ENCODE measurements at regions not wholly inside any gene's neighbourhood (a gene's known extent, or its start where the extent isn't known, plus 50 kb on each side); places are given as distances from the start of the nearest gene placed in this dataset.

GRCh38 chr13:111608556-111608955, 288.1 kb downstream of the TEX29 start:
- Histone ChIP-seq H3K9ac (ENCODE audit: low read depth, low read length) (no peak overlapping the region), H3K4me3 (ENCODE audit: low read length) (no peak overlapping the region), H3K27me3 (ENCODE audit: insufficient read depth, low read length) (no peaks in the 10 kb centered on the region), H3K36me3 (ENCODE audit: insufficient read depth, low read length) (no peaks in the 10 kb centered on the region), H3K9me3 (ENCODE audit: insufficient read depth, low read depth, low read length) (no peaks in the 10 kb centered on the region), H3K27ac (ENCODE audit: low read depth, low read length) (no peak overlapping the region), H3K4me1 (ENCODE audit: insufficient read depth, low read length) (no peaks in the 10 kb centered on the region)
- WGBS, result 92% methylated on average over 3 of the region's 5 CpGs

GRCh38 chr13:111609631-111610030, 289.2 kb downstream of the TEX29 start:
- no peak overlapping the region for H3K4me3 ChIP-seq (ENCODE audit: low read length)
- no peaks in the 10 kb centered on the region for H3K36me3 ChIP-seq (ENCODE audit: insufficient read depth, low read length)
- no peaks in the 10 kb centered on the region for H3K27me3 ChIP-seq (ENCODE audit: insufficient read depth, low read length)
- no peaks in the 10 kb centered on the region for H3K4me1 ChIP-seq (ENCODE audit: insufficient read depth, low read length)
- H3K9ac ChIP-seq (ENCODE audit: low read depth, low read length), result no peak overlapping the region
- no peaks in the 10 kb centered on the region for H3K9me3 ChIP-seq (ENCODE audit: insufficient read depth, low read depth, low read length)
- 96% methylated on average over 9 of the region's 9 CpGs for WGBS
- no peak overlapping the region for H3K27ac ChIP-seq (ENCODE audit: low read depth, low read length)

GRCh38 chr13:111610081-111610480, 289.6 kb downstream of the TEX29 start:
- Histone ChIP-seq H3K9me3 (ENCODE audit: insufficient read depth, low read depth, low read length) (no peaks in the 10 kb centered on the region), H3K4me3 (ENCODE audit: low read length) (no peak overlapping the region), H3K27ac (ENCODE audit: low read depth, low read length) (no peak overlapping the region), H3K36me3 (ENCODE audit: insufficient read depth, low read length) (no peaks in the 10 kb centered on the region), H3K27me3 (ENCODE audit: insufficient read depth, low read length) (no peaks in the 10 kb centered on the region), H3K9ac (ENCODE audit: low read depth, low read length) (no peak overlapping the region), H3K4me1 (ENCODE audit: insufficient read depth, low read length) (no peaks in the 10 kb centered on the region)
- 98% methylated on average over 4 of the region's 4 CpGs for WGBS

- no peaks in the 10 kb centered on the region for H3K9me3 ChIP-seq (ENCODE audit: insufficient read depth, low read depth, low read length)
- H3K36me3 ChIP-seq (ENCODE audit: insufficient read depth, low read length), result no peaks in the 10 kb centered on the region
- no peak overlapping the region for H3K27ac ChIP-seq (ENCODE audit: low read depth, low read length)
- H3K4me1 ChIP-seq (ENCODE audit: insufficient read depth, low read length), result no peaks in the 10 kb centered on the region
- H3K27me3 ChIP-seq (ENCODE audit: insufficient read depth, low read length), result no peaks in the 10 kb centered on the region
- H3K4me3 ChIP-seq (ENCODE audit: low read length), result no peak overlapping the region
- WGBS, result 81% methylated on average over 6 of the region's 6 CpGs
- no peak overlapping the region for H3K9ac ChIP-seq (ENCODE audit: low read depth, low read length)
These were observed 290.4 kb downstream of the TEX29 start for GRCh38 chr13:111610879-111611278.

- Histone ChIP-seq H3K4me1 (ENCODE audit: insufficient read depth, low read length) (no peaks in the 10 kb centered on the region), H3K27me3 (ENCODE audit: insufficient read depth, low read length) (no peaks in the 10 kb centered on the region), H3K9me3 (ENCODE audit: insufficient read depth, low read depth, low read length) (no peaks in the 10 kb centered on the region), H3K4me3 (ENCODE audit: low read length) (no peak overlapping the region), H3K9ac (ENCODE audit: low read depth, low read length) (no peak overlapping the region), H3K27ac (ENCODE audit: low read depth, low read length) (no peak overlapping the region), H3K36me3 (ENCODE audit: insufficient read depth, low read length) (no peaks in the 10 kb centered on the region)
- WGBS, result 95% methylated on average over 6 of the region's 6 CpGs
These were observed 291.2 kb downstream of the TEX29 start for GRCh38 chr13:111611651-111612050.

GRCh38 chr13:111612886-111613285, 292.4 kb downstream of the TEX29 start:
- Histone ChIP-seq H3K9ac (ENCODE audit: low read depth, low read length) (no peak overlapping the region), H3K27me3 (ENCODE audit: insufficient read depth, low read length) (no peaks in the 10 kb centered on the region), H3K36me3 (ENCODE audit: insufficient read depth, low read length) (no peaks in the 10 kb centered on the region), H3K4me3 (ENCODE audit: low read length) (no peak overlapping the region), H3K4me1 (ENCODE audit: insufficient read depth, low read length) (no peaks in the 10 kb centered on the region), H3K9me3 (ENCODE audit: insufficient read depth, low read depth, low read length) (no peaks in the 10 kb centered on the region), H3K27ac (ENCODE audit: low read depth, low read length) (no peak overlapping the region)
- 93% methylated on average over 10 of the region's 10 CpGs for WGBS

GRCh38 chr13:111614009-111614408, 293.6 kb downstream of the TEX29 start:
- Histone ChIP-seq H3K4me3 (ENCODE audit: low read length) (no peak overlapping the region), H3K9ac (ENCODE audit: low read depth, low read length) (no peak overlapping the region), H3K9me3 (ENCODE audit: insufficient read depth, low read depth, low read length) (no peaks in the 10 kb centered on the region), H3K27me3 (ENCODE audit: insufficient read depth, low read length) (no peaks in the 10 kb centered on the region), H3K27ac (ENCODE audit: low read depth, low read length) (no peak overlapping the region), H3K4me1 (ENCODE audit: insufficient read depth, low read length) (no peaks in the 10 kb centered on the region), H3K36me3 (ENCODE audit: insufficient read depth, low read length) (no peaks in the 10 kb centered on the region)
- 95% methylated on average over 7 of the region's 7 CpGs for WGBS

- Histone ChIP-seq H3K9me3 (ENCODE audit: insufficient read depth, low read depth, low read length) (no peaks in the 10 kb centered on the region), H3K27me3 (ENCODE audit: insufficient read depth, low read length) (no peaks in the 10 kb centered on the region), H3K9ac (ENCODE audit: low read depth, low read length) (no peak overlapping the region), H3K4me3 (ENCODE audit: low read length) (no peak overlapping the region), H3K36me3 (ENCODE audit: insufficient read depth, low read length) (no peaks in the 10 kb centered on the region), H3K4me1 (ENCODE audit: insufficient read depth, low read length) (no peaks in the 10 kb centered on the region), H3K27ac (ENCODE audit: low read depth, low read length) (no peak overlapping the region)
- WGBS, result 98% methylated on average over 5 of the region's 5 CpGs
These were observed 294.2 kb downstream of the TEX29 start for GRCh38 chr13:111614613-111615012.

GRCh38 chr13:111616203-111616602, 295.8 kb downstream of the TEX29 start:
- Histone ChIP-seq H3K4me3 (ENCODE audit: low read length) (no peak overlapping the region), H3K9me3 (ENCODE audit: insufficient read depth, low read depth, low read length) (no peaks in the 10 kb centered on the region), H3K36me3 (ENCODE audit: insufficient read depth, low read length) (no peaks in the 10 kb centered on the region), H3K4me1 (ENCODE audit: insufficient read depth, low read length) (no peaks in the 10 kb centered on the region), H3K27ac (ENCODE audit: low read depth, low read length) (no peak overlapping the region), H3K27me3 (ENCODE audit: insufficient read depth, low read length) (no peaks in the 10 kb centered on the region), H3K9ac (ENCODE audit: low read depth, low read length) (no peak overlapping the region)
- WGBS, result 95% methylated on average over 11 of the region's 11 CpGs

- no peak overlapping the region for H3K9ac ChIP-seq (ENCODE audit: low read depth, low read length)
- H3K4me3 ChIP-seq (ENCODE audit: low read length), result no peak overlapping the region
- H3K27me3 ChIP-seq (ENCODE audit: insufficient read depth, low read length), result no peaks in the 10 kb centered on the region
- no peaks in the 10 kb centered on the region for H3K9me3 ChIP-seq (ENCODE audit: insufficient read depth, low read depth, low read length)
- H3K36me3 ChIP-seq (ENCODE audit: insufficient read depth, low read length), result no peaks in the 10 kb centered on the region
- WGBS, result 93% methylated on average over 6 of the region's 6 CpGs
- no peak overlapping the region for H3K27ac ChIP-seq (ENCODE audit: low read depth, low read length)
- H3K4me1 ChIP-seq (ENCODE audit: insufficient read depth, low read length), result no peaks in the 10 kb centered on the region
These were observed 299.7 kb downstream of the TEX29 start for GRCh38 chr13:111620166-111620565.

GRCh38 chr13:111620586-111620985, 300.1 kb downstream of the TEX29 start:
- no peaks in the 10 kb centered on the region for H3K27me3 ChIP-seq (ENCODE audit: insufficient read depth, low read length)
- no peak overlapping the region for H3K4me3 ChIP-seq (ENCODE audit: low read length)
- no peaks in the 10 kb centered on the region for H3K4me1 ChIP-seq (ENCODE audit: insufficient read depth, low read length)
- H3K27ac ChIP-seq (ENCODE audit: low read depth, low read length), result no peak overlapping the region
- H3K9me3 ChIP-seq (ENCODE audit: insufficient read depth, low read depth, low read length), result no peaks in the 10 kb centered on the region
- no peaks in the 10 kb centered on the region for H3K36me3 ChIP-seq (ENCODE audit: insufficient read depth, low read length)
- 90% methylated on average over 9 of the region's 9 CpGs for WGBS
- no peak overlapping the region for H3K9ac ChIP-seq (ENCODE audit: low read depth, low read length)

- no peaks in the 10 kb centered on the region for H3K27me3 ChIP-seq (ENCODE audit: insufficient read depth, low read length)
- no peak overlapping the region for H3K27ac ChIP-seq (ENCODE audit: low read depth, low read length)
- no peak overlapping the region for H3K9ac ChIP-seq (ENCODE audit: low read depth, low read length)
- H3K36me3 ChIP-seq (ENCODE audit: insufficient read depth, low read length), result no peaks in the 10 kb centered on the region
- WGBS, result 91% methylated on average over 5 of the region's 5 CpGs
- H3K9me3 ChIP-seq (ENCODE audit: insufficient read depth, low read depth, low read length), result no peaks in the 10 kb centered on the region
- no peaks in the 10 kb centered on the region for H3K4me1 ChIP-seq (ENCODE audit: insufficient read depth, low read length)
- H3K4me3 ChIP-seq (ENCODE audit: low read length), result no peak overlapping the region
These were observed 300.7 kb downstream of the TEX29 start for GRCh38 chr13:111621164-111621563.
